Fibroblast of the aortic adventitia (primary cell): ENCODE measurements at regions not wholly inside any gene's neighbourhood (a gene's known extent, or its start where the extent isn't known, plus 50 kb on each side); places are given as distances from the start of the nearest gene placed in this dataset.

Experiments
- DNase-seq: peaks from one replicate; pipeline ENCODE4 v3.0.0-alpha.2; 2010; ENCODE audit warnings: low read depth
- H3K4me3 ChIP-seq: 2 replicates; pipeline ENCODE4 v1.5.1; 2011; ENCODE audit warnings: low read depth, mild to moderate bottlenecking, control low read depth, low read length, moderate library complexity
- TF ChIP-seq, protein P1 (sequence below): IDR thresholded peaks from 2 replicates; pipeline ENCODE4 v1.5.1; 2011; ENCODE audit warnings: mild to moderate bottlenecking, low read length, control low read depth, inconsistent platforms; ENCODE audit not compliant: insufficient read depth

DNA sequence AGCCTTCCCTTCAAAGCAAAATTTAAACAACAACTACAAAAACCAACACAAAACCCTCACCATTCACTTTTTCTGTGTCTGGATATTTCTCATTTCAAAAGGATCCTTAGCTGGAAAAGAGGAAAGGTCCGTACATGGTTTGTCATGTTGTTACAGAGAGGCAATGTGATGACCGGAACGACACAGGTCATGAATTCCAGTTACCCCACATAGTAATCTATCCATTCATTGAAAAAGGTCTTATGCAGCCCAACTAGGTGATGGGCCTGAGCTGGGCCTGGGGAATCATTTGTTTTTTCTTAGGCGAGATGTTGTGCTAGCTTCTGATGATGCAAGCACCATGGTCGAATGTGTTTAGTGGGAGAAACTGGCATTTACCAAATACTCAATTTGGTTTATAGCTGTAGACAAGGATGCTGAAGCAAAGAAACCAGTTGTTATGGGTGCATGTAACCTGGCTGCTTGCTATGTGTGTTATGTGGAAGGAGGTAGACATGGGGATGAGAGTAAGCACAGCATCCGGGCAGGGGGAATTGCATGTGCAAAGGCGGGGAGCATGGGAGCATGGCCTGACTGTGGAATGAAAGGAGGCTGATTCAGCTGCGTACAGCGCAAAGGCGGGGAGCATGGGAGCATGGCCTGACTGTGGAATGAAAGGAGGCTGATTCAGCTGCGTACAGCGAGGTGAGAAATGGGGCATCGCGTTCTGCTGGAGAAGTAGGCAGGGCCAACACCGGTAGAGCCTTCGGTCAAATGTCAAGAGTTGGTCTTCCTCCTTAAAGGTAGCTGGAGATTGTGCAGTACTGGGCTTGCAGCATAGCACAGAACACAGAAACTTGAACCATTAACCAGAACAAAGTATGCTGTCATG is 269.7 kb upstream of the MAF start:
- no peak for DNase-seq
- TF ChIP-seq, protein P1, sequence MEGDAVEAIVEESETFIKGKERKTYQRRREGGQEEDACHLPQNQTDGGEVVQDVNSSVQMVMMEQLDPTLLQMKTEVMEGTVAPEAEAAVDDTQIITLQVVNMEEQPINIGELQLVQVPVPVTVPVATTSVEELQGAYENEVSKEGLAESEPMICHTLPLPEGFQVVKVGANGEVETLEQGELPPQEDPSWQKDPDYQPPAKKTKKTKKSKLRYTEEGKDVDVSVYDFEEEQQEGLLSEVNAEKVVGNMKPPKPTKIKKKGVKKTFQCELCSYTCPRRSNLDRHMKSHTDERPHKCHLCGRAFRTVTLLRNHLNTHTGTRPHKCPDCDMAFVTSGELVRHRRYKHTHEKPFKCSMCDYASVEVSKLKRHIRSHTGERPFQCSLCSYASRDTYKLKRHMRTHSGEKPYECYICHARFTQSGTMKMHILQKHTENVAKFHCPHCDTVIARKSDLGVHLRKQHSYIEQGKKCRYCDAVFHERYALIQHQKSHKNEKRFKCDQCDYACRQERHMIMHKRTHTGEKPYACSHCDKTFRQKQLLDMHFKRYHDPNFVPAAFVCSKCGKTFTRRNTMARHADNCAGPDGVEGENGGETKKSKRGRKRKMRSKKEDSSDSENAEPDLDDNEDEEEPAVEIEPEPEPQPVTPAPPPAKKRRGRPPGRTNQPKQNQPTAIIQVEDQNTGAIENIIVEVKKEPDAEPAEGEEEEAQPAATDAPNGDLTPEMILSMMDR = no peak

DNA sequence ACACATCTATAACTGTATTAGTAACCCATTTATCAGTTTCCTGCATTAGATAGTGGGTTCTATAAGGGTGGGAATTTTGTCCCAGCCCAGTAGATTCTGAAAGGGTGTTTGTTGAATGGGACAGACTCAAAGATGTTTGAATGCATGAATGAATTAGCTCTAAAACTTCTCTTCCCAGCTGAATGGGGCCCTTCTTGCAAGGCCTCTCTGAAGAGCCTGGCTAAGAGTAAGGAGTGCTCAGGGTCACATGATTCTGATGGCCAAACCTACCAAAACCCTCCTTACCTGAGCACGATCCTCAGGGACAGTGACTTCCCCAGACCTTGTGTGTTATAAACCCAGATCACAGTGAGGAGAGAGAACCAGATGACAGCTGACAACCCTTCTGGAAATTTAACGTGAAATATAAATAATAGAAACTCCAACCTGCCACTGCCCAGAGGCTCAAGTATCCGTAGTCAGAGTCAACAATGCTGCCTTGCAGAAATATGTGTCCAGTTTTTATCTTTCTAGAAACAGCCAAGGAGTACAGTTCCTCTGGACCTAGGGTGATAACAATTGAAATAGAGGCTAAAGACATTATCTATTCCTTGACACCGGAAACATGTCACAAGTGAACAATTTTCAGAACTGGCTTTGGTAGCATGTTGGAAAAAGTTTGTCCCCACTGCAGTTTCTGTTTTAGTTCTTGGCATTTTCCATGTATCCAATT is 268.9 kb upstream of the MAF start:
- TF ChIP-seq, protein P1 = no peak
- no peak overlapping the region for H3K4me3 ChIP-seq
- DNase-seq = no peak

More for the DNA sequence above, 269.7 kb upstream of the MAF start:
- no peak overlapping the region for H3K4me3 ChIP-seq

DNA sequence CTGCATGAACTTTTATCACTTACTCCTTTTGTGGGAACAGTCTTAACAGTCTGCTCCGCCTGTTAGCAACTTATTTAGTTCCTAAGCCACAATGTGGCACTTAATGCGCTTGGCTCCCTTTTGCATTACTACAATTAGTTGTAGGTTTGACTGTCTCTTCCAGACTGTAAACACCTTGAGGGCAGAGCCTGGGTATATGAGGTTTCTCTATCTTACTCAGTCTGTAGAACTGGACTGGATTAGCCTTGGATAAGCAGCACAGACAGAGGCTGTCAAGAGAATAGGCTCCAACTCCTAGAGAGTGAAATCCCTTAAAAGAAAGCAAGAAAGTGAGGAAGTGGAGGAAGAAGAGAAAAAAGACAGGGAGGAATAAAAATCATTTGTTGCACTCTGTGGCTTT is 268.3 kb upstream of the MAF start:
- no peak overlapping the region for H3K4me3 ChIP-seq
- TF ChIP-seq, protein P1 = no peak
- no peak for DNase-seq

DNA sequence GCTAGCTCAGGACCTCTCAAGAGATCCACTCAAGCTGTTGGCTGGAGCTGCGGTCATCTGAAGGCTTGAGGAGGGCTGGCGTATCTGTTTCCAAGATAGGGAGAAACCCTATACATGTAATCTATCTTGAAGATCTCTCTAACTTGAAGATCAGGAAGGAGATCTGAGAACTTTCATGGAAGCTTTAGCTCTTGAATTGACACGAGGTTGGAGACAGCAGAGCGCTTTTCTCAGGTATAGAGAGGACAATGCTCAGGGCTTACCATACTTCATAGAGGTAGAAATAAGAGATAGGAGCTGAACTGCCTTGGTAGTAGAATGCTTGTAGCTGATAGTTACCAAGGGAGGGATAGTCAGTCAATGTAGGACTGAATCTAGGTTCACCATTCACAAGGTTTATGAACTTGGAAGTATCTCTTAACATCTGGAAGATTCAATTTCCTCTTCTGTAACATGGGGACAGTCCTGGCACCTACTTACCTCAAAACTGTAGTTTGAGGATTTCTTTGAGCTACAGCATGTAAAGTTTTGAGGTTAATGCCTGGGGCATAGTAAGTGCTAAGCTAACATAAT is 267.0 kb upstream of the MAF start:
- H3K4me3 ChIP-seq = no peak overlapping the region
- DNase-seq = no peak
- TF ChIP-seq, protein P1 = no peak

DNA sequence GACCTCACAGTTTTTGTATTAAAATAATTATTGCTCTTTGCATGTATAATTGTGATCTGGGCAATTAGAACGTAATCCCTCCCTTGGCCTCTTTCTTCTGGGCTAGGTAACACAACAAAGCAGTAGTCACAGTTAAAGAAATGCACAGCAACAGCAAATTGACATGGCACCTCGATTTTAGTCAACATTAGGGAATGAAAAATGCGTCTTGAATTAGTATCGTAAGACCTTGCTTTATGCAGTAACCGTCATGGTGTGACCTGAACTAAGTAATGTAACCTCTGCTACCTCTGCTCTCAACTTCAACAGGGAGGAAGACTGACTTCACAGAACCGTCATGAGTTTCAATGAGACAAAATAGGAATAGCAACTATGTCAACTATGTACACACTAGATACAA is 265.4 kb upstream of the MAF start:
- no peak overlapping the region for H3K4me3 ChIP-seq
- DNase-seq = no peak
- TF ChIP-seq, protein P1 = no peak

DNA sequence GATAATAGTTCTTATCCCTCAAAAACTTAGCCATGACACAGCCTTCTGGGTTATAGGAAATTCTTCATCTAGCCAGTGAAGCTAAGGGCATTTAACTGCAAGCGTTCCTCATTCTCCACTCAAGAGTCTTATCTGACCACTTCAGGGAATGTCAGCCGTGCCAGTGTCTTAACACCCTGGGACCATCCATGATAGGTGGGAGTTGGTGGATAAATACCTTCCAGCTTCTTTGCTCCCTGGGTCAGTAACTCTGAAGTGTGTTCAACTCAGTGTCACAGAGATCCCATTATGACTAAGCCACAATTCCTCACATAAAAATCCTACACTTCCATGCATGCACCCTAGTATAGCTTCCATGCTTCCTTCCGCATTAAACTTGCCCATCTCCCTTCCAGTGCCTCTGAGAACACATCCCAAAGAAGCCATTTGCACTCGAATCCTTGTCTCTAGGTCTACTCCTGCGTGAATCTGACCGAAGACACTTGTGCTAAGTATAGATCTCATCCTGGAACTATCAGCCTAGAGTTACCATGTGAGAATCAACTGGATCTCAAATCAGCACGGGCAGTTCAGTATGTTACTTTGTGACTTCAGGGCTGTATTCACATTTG is 264.3 kb upstream of the MAF start:
- H3K4me3 ChIP-seq = no peak overlapping the region
- no peak for DNase-seq
- TF ChIP-seq, protein P1 = no peak
